ENCODE measurements at regions not wholly inside any gene's neighbourhood (a gene's known extent, or its start where the extent isn't known, plus 50 kb on each side); places are given as distances from the start of the nearest gene placed in this dataset.

DNA sequence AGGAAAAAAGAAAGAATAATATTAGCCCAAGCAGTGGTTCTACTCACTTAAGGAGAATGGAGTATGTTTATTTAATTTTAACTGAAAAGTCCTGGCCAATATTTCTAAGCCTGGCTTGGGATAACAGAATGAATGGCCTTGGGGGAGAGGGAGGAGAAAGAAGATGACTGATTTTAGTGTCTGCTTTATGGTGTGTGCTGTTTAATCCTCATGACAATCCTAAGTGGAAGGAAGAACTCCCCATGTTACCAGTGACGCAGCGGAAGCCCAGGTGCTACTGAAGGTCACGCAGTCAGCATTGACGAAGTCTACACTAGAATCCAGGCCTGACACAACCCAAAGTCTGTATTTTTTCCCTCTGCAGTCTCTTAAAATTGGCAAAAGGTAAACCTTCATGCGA is 50.5 kb downstream of the PALM2AKAP2 start:
- DNase-seq, result no peak

- DNase-seq, result no peak
Observed at GRCh38 chr9:109831998-109832658, 52.1 kb downstream of the PALM2AKAP2 start.

DNA sequence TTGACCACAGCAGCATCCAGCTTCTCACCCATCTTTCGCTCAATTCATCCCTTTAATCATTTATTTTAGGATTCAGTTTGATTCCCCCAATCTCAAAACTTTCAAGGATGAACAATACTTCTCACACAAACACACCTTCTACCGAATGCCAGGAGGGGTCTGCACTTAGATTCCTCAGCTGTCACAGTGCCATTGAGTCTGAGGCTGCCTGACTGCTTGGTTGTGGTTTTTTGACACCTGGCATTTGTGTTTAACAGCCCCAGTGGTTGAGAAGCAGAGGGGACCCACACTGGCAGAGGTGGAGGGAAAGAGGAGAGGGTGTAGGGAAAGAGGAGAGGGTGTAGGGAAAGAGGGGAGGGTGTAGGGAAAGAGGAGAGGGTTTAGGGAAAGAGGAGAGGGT is 54.9 kb downstream of the PALM2AKAP2 start:
- no peak for DNase-seq

GRCh38 chr9:109843641-109844040 is 63.6 kb downstream of the PALM2AKAP2 start:
- no peak for DNase-seq

- DNase-seq, result no peak
Observed at GRCh38 chr9:109845226-109845625, 65.2 kb downstream of the PALM2AKAP2 start.

GRCh38 chr9:109846776-109847175 is 66.8 kb downstream of the PALM2AKAP2 start:
- DNase-seq, result no peak

DNA sequence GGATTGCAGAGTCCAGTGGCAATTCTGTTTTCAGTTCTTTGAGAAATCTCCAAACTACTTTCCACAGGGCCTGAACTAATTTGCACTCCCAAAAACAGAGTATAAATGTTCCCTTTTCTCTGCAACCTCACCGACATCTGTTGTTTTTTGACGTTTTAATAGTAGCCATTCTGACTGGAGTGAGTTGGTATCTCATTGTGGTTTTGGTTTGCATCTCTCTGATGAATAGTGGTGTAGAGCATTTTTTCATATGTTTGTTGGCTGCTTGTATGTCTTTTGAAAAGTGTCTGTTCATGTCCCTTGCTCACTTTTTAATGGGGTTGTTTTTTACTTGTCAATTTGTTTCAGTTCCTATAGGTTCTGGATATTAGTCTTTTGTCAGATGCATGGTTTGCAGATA is 72.6 kb downstream of the PALM2AKAP2 start:
- no peak for DNase-seq

DNA sequence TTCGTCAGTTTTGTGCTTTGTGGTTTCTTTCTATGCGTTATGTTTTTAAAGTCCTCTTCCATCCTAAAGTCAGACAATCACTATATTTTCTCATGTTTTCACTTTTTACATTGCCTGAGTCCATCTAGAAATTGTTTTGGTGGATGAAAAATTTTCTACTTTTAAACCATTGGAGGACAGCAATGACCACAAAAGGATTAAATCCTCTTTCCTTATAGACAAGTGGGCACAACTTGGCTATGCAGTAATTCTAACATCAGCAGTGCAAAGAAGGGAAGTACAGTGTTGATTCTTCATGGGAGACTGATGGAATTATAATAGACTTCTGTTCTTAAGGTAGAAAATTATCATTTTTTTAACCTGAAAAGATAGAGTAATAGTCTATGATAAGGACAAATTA is 75.5 kb downstream of the PALM2AKAP2 start:
- DNase-seq, result no peak

DNA sequence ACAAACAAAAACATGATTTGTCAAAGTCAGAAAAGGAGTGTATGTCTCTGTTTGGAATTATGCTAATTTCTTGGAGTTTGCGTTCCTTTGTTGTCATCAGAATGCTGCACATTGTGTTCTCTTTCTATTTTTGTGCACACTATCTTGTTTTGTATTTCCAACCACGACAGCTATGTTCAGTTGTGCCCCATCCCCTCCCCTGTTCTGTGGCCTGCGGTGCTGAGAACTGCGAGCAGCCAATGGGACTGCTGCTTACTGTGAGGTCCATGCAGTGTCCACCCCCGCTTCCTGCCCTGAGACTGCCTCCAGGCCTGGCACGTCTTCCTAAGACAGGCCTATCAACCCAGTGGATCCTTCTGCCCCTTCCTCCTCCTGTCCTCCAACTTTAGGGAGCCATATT is 76.8 kb downstream of the PALM2AKAP2 start:
- no peak for DNase-seq

DNA sequence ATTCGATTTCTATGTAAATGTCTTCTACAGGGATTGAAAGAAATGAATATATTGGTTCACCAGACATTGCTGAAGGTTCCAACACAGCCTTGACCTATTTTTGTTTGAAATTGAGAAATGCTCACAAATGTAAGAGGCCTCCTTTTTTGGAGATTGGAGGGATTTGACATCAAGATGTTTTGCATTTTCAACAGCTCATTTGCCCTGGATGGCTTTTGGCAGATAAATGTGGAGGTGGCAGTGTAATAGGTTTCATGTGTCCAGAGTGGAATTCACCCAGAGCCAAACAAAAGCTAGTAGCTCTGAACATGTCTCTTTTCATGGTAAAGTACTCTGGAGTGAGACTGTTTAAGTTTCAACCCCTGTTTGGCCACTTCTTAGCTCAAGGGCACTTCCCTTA is 77.3 kb downstream of the PALM2AKAP2 start:
- no peak for DNase-seq

- no peak for DNase-seq
Observed at GRCh38 chr9:109859447-109859846, 79.4 kb downstream of the PALM2AKAP2 start.

- DNase-seq, result no peak
Observed at GRCh38 chr9:109860521-109860920, 80.5 kb downstream of the PALM2AKAP2 start.

DNA sequence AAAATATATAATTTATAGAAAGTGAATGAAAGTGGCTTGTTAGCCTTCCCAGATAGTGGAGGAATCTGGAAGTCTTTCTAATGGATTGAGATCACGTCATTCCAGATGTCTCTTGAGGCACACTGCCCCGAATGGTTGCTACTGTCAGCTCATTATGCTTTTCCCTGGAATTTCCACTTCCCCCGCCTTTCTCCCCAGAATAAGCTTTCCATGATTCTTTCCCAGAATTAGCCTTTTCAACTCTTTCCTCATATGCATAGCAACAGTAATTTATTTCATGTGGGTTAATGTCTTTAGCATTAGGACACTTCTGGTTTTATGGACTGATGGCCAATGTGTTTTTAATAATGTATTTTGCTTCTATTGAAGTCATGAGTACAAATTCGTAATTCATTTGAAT is 81.5 kb downstream of the PALM2AKAP2 start:
- DNase-seq, result no peak

- no peak for DNase-seq
Observed at GRCh38 chr9:109861918-109862317, 81.9 kb downstream of the PALM2AKAP2 start.

- no peak for DNase-seq
Observed at GRCh38 chr9:109862452-109862851, 82.5 kb downstream of the PALM2AKAP2 start.

DNA sequence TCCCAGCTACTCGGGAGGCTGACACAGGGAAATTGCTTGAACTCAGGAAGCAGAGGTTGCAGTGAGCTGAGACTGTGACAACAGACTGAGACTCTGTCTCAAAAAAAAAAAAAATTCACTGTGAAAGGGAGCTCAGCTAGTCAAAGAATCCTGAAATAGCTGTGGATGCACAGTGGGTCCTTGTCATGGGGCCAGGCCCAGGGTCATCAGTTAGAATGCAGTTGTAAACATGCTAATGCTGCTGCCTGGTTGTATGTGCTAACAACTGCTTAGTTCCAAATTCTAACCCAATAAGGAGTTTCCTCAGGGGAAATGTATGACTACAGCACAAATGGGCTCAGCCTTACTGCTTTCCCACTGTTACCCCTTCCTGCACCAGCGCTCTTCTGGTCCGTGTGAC is 84.0 kb downstream of the PALM2AKAP2 start:
- no peak for DNase-seq

DNA sequence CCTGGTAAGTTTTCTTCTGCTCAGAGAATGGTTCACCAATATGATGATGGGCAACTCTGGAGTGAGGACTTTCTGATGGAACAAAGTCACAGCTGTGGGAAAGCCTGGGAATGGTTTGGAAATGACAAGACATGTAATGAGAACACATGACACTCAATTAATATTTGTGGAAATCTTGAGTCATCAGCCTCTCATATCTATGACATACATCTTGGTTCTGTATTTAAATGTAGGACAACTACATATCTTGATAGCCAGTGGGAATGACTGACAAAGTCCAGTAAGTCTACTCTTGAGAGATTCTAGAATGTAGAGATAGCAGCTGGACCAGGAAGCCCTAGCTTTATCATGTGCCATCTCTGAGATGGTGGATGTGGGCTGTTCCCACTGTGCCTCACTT is 85.5 kb downstream of the PALM2AKAP2 start:
- no peak for DNase-seq

DNA sequence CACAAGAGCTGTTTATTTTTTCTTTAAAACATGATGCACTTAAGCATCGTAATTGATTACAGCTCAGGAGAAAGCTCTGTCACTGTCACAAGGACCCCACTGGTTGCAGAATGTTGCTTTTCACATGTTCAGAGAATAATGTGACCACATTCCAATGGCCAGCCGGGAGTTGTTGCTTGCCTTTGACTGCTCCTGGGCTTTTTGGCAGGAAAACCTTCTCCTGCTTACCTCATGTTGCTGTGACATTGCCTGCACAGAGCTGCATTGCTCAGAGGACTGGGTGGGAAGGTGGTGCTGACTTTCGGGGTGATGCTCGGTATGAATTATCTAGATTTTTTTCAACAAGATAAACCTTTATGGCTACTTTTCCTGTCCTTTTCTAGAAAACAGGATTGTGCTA is 88.2 kb downstream of the PALM2AKAP2 start:
- no peak for DNase-seq

GRCh38 chr9:109868722-109869121 is 88.7 kb downstream of the PALM2AKAP2 start:
- no peak for DNase-seq

DNA sequence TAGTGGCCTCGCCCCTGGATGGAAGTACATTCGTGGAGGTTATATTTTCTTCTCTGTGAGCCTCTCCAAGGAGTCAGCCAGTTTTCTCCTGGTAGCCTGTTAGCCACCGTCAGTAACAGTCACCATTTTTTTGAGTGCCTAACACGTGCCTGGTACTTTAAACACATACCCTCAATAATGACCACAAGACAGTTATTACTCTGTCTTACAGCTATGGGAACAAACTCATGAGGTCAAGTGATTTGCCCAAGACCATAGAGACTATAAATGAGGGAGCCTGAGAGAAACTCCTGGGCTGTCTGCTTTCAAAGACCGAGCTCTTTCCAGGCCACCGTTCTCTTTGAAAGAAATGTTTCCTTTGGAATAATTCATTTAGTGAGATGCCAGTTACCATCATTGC is 90.4 kb downstream of the PALM2AKAP2 start:
- no peak for DNase-seq

DNA sequence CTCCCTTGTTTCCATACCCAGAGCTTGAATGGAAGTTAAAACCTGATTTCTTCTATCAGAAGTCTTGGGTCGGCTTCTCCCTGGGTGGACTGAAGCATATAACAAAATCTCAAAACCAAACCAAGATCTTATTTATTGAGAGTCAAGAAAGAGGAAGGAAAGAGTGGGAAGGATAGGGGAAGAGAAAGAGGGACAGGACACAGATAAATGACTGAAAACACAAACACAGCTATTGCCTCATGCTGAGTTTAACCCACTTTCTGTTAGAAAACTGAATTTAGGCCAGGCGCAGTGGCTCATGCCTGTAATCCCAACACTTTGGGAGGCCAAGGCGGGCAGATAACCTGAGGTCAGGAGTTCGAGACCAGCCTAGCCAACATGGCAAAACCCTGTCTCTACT is 92.9 kb downstream of the PALM2AKAP2 start:
- DNase-seq, result peak in 1 of 2 donors; percentile 39

- no peak for DNase-seq
Observed at GRCh38 chr9:109875495-109876129, 95.6 kb downstream of the PALM2AKAP2 start.

- DNase-seq, result peak; percentile 36 to 46
Observed at GRCh38 chr9:109880276-109881169, 100.5 kb downstream of the PALM2AKAP2 start.

DNA sequence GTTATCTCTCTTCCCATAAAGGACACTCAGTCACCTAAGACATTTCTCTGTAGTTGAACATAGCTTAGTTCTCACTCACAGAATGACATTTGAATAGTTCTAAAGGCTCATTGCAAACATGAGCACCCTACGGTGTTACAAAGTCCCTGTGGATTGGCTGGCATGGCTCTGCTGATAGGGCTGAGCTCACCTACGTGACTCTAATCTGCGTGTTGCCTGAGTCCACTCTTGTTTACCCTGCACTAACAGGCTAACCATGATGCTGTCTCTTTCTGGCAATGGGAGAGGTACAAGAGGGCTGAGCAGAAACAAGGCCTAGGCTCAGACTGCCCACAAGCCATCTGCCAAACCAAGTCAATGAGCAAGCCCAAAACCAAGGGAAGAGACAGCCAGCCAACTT is 103.6 kb downstream of the PALM2AKAP2 start:
- no peak for DNase-seq

All from inflammatory macrophage (primary cell).